ENCODE measurements at regions not wholly inside any gene's neighbourhood (a gene's known extent, or its start where the extent isn't known, plus 50 kb on each side); places are given as distances from the start of the nearest gene placed in this dataset.
"Not testable (repeated sequence)": the region's sequence is repeated elsewhere in the genome, so short reads cannot be mapped to it uniquely, and the experiment has no call there.

DNA sequence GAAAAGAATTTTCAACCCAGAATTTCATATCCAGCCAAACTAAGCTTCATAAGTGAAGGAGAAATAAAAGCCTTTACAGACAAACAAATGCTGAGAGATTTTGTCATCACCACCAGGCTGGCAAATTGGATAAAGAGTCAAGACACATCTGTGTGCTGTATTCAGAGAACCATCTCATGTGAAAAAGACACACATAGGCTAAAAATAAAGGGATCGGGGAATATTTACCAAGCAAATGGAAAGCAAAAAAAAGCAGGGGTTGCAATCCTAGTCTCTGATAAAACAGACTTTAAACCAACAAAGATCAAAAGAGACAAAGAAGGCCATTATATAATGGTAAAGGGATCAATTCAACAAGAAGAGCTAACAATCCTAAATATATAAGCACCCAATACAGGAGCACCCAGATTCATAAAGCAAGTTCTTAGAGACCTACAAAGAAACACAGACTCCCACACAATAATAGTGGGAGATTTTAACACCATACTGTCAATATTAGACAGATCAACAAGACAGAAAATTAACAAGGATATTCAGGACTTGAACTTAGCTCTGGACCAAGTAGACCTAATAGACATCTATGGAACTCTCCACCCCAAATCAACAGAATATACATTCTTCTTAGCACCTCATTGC, 55.9 kb upstream of the ACSM6 start:
- not testable (repeated sequence) for DNase-seq (ENCODE audit: extremely low read depth, low read depth)

DNA sequence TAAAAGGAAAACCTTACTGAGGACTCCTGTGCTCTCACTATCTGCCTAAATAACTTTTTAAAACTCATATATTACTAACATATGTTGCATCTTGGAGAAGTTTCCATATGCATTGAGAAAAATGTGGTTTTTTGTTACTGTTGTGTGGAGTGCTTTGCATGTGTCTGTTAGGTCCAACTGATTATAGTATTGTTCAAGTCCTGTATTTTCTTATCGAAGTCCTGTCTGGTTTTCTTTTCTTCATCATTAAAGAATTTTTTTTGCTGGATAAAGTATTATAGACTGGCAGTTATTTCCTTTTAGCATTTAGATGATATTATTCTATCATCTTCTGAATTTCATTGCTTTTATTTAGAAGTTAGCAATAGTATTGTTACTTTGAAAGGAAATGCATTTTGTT, 59.5 kb upstream of the ACSM6 start:
- no peak for DNase-seq (ENCODE audit: extremely low read depth, low read depth)
- TF ChIP-seq, protein P1, sequence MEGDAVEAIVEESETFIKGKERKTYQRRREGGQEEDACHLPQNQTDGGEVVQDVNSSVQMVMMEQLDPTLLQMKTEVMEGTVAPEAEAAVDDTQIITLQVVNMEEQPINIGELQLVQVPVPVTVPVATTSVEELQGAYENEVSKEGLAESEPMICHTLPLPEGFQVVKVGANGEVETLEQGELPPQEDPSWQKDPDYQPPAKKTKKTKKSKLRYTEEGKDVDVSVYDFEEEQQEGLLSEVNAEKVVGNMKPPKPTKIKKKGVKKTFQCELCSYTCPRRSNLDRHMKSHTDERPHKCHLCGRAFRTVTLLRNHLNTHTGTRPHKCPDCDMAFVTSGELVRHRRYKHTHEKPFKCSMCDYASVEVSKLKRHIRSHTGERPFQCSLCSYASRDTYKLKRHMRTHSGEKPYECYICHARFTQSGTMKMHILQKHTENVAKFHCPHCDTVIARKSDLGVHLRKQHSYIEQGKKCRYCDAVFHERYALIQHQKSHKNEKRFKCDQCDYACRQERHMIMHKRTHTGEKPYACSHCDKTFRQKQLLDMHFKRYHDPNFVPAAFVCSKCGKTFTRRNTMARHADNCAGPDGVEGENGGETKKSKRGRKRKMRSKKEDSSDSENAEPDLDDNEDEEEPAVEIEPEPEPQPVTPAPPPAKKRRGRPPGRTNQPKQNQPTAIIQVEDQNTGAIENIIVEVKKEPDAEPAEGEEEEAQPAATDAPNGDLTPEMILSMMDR (IDR thresholded peaks at IDR 0.05; ENCODE audit: low read depth, low read length), result no peak

DNA sequence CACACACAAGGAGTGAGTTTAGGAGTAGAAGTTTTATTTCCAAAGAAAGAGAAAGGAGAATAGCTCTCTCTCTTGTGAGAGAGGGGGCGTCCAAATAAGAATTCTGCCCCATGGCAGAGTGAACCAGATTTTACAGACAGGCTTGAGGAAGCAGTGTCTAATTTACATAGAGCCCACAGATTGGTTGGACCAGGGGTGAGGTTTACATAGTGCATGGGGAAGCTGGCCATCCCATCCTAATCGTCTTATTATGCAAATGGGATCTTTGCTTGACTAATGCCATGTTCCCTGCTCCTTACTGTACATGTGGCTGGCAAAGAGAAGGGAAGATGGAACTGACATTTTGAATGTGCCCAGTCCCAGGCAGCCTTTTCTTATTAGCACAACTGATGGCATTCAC, 60.0 kb upstream of the ACSM6 start:
- TF ChIP-seq, protein P1 (IDR thresholded peaks at IDR 0.05; ENCODE audit: low read depth, low read length), result no peak
- no peak for DNase-seq (ENCODE audit: extremely low read depth, low read depth)

DNA sequence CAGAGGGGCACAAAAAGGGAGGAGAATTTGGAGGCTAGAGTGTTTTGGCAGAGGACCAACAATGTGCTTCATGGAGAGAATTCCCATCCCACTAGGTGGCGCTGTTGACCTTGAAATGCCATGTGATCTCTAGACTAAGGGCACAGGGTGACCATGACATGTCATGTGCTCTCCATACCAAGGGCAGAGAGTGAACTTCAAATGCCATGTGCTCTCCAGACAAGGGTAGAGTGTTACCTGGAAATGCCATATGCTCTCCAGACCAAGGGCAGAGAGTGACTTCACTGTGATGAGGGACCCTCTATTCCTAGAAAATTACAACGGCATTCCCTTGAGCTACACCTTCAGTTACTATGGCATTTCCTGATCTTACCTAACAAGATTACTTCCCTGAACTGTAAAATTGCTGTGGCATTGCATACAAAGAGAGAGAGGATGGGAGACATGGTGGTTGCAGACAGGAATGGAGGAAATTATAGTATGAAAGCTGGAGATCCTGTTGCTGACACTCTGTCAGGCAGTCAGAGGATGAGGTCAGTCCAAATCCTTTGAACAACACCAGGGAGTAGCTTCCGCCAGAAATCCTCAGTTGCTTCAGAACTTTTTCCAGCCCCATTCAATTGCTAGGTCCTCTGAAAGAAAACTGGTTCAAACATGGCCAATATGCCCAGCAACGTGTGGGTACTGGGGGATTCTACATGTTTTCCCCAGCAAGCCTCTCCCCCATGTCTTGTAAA, 60.9 kb upstream of the ACSM6 start:
- peak; percentile 46 for DNase-seq (ENCODE audit: extremely low read depth, low read depth)
- TF ChIP-seq, protein P1 (IDR thresholded peaks at IDR 0.05; ENCODE audit: low read depth, low read length), result peak; percentile 78

DNA sequence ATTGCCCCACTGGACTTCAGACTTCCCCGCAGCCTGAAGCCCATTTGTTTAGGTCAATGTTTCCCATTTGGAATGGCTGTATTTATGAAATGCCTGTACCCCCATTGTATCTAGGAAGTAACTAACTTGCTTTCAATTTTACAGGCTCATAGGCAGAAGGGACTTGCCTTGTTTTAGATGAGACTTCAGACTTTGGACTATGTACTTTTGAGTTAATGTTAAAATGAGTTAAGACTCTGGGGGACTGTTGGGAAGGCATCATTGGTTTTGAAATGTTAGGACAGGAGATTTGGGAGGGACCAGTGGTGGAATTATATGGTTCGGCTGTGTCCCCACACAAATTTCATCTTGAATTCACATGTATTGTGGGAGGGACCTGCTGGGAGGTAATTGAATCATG, 61.1 kb upstream of the CYP2C8 start:
- DNase-seq (ENCODE audit: extremely low read depth, low read depth), result not testable (repeated sequence)

DNA sequence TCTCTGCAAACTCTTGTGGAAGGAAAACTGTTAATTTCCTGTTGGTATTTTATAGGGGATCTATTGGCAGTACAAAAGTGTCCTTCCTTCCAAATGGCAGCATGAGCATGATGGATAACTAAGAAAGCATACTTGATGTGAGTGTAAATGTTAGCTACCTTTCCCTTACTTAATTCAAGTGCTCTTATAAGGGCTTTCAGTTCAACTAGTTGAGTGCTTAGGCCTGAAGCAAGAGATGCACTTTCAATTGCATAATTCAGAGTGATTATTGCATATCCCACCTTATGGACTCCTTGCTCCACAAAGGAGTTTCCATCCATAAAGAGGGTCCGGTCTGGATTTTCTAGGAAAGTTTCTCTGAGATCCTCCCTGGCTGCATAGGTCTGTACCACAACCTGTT, 56.3 kb upstream of the CYP2C8 start:
- no peak for DNase-seq (ENCODE audit: extremely low read depth, low read depth)

DNA sequence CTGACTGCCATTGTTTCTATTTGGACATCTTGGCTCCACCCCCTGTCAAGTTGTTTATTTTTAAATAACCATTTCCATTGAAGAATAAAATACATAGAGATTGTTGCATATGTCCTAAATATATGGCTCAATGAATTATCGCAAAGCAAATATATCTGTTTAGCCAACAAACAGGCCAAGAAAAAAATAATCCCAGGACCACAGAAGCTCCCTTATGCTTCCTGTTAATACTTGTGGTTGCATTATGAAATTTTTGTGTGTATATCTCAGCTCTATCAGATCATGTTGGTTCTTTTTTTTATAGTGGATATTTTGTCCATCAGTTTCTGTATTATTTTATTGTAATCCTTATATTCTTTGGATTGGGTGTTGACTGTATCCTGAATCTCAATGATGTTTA, 53.4 kb upstream of the CYP2C8 start:
- TF ChIP-seq, protein P1 (IDR thresholded peaks at IDR 0.05; ENCODE audit: low read depth, low read length), result no peak

More for the DNA sequence above, 56.3 kb upstream of the CYP2C8 start:
- TF ChIP-seq, protein P1 (IDR thresholded peaks at IDR 0.05; ENCODE audit: low read depth, low read length), result no peak

DNA sequence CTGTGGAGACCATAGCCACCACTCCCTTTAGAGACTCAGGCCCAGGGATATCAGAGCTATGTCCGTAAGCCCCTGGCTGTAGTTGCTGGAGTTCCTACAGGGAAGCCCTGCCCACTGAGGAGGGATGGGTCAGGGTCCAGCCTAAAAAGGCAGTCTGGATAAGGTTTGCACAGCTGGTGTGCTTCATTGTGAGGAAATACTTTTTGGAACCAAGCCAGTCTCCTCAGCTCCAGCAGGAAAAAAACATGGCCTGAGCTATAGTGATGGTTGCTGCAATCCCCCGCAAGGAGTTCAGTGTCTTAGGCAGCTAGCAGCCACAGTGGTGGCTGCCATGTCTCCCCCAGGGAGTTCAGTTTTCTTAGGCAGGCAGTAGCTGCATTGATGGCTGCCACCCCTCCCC, 52.6 kb upstream of the CYP2C8 start:
- no peak for DNase-seq (ENCODE audit: extremely low read depth, low read depth)

More for the DNA sequence above, 53.4 kb upstream of the CYP2C8 start:
- no peak for DNase-seq (ENCODE audit: extremely low read depth, low read depth)

More for the DNA sequence above, 52.6 kb upstream of the CYP2C8 start:
- TF ChIP-seq, protein P1 (IDR thresholded peaks at IDR 0.05; ENCODE audit: low read depth, low read length), result no peak

Measured in AG09319 (cell line).